HCT116 (cell line): ENCODE measurements at regions not wholly inside any gene's neighbourhood (a gene's known extent, or its start where the extent isn't known, plus 50 kb on each side); places are given as distances from the start of the nearest gene placed in this dataset.

Experiments used
- ATAC-seq: fragments of 200-7000 bp; cut with Tn5 transposase; 2 replicates; pipeline ENCODE4 v1.9.1; 2020; ENCODE audit warnings: mild to moderate bottlenecking, moderate library complexity
- BruUV-seq: library from RNA; stranded (reverse); fragments of 400-500 nt; replicated peaks from 2 replicates; lab custom pipeline; 2021; lab: Mats Ljungman, UMichigan
- CTCF ChIA-PET: fragments of 300-600 bp; sonication (Branson Sonifier 250); formaldehyde crosslinking; loops from one replicate; lab custom pipeline; 2021; ENCODE audit warnings: antibody characterized with exemption; lab: Charles Lee
- POLR2A ChIA-PET: fragments of 300-600, 350-600 bp; sonication (Branson Sonifier 250); formaldehyde crosslinking; loops from one replicate; lab custom pipeline; 2021; ENCODE audit warnings: antibody characterized with exemption; lab: Charles Lee
- RAD21 ChIA-PET, 2 experiments: fragments of 300-600 bp; sonication (Branson Sonifier 250); formaldehyde crosslinking; loops; one replicate each; lab custom pipeline; 2023; ENCODE audit warnings: low total read pairs in 2 of 2; ENCODE audit not compliant: uncharacterized antibody in 2 of 2, unreplicated experiment in 2 of 2, low non-redundant PET in 1 of 2; lab: Charles Lee
- DNase-seq: peaks from one replicate; pipeline ENCODE4 v3.0.0-alpha.2; 2010; ENCODE audit warnings: low read depth, low spot score
- H2AFZ ChIP-seq: fragments of 200-600 bp; shearing (Covaris generic), sonication (generic); 2 replicates; pipeline ENCODE4 v1.6.1; 2017; ENCODE audit warnings: low read depth, mixed run types, mixed read lengths, antibody characterized with exemption, low read length; ENCODE audit not compliant: poor library complexity, severe bottlenecking
- H3K27ac ChIP-seq: 2 replicates; pipeline ENCODE4 v1.5.1; 2012; ENCODE audit warnings: low read depth, low read length
- H3K27me3 ChIP-seq: fragments of 200-600 bp; sonication (generic); 2 replicates; pipeline ENCODE4 v1.6.1; 2016; ENCODE audit warnings: mixed run types, low read length, mixed read lengths; ENCODE audit not compliant: insufficient read depth
- H3K36me3 ChIP-seq, 2 experiments: fragments of 200-500 bp in 1 of 2; fragments of 200-600 bp in 1 of 2; sonication (Bioruptor generic) in 1 of 2; sonication (generic) in 1 of 2; 2 replicates each; pipeline versions ENCODE4 v1.5.1 to v1.6.1; 2014 to 2016; ENCODE audit warnings: low read length in 2 of 2, inconsistent platforms in 1 of 2, mixed read lengths in 1 of 2, mixed run types in 1 of 2; ENCODE audit not compliant: insufficient read depth in 2 of 2, control insufficient read depth in 1 of 2
- H3K4me1 ChIP-seq, 2 experiments: fragments of 200-600 bp in 1 of 2; sonication (generic) in 1 of 2; 2 replicates each; pipeline versions ENCODE4 v1.5.1 to v1.6.1; 2012 to 2017; ENCODE audit warnings: low read length in 2 of 2, inconsistent platforms in 1 of 2, mild to moderate bottlenecking in 1 of 2, mixed read lengths in 1 of 2, mixed run types in 1 of 2, moderate library complexity in 1 of 2; ENCODE audit not compliant: insufficient read depth in 2 of 2, control insufficient read depth in 1 of 2
- H3K4me2 ChIP-seq: fragments of 200-600 bp; sonication (generic); 2 replicates; pipeline ENCODE4 v1.6.1; 2017; ENCODE audit warnings: mixed run types, low read length, mixed read lengths
- H3K4me3 ChIP-seq, 2 experiments: fragments of 200-600 bp in 1 of 2; sonication (generic) in 1 of 2; replicated peaks in 1 of 2; 2 replicates each; pipeline ENCODE4 v1.5.1; 2011 to 2016; ENCODE audit warnings: low read length in 2 of 2, control low read depth in 1 of 2, low read depth in 1 of 2, mild to moderate bottlenecking in 1 of 2, mixed read lengths in 1 of 2, mixed run types in 1 of 2
- H3K79me2 ChIP-seq: fragments of 200-600 bp; sonication (generic); 2 replicates; pipeline ENCODE4 v1.6.1; 2017; ENCODE audit warnings: mild to moderate bottlenecking, mixed run types, low read length, moderate library complexity, mixed read lengths; ENCODE audit not compliant: insufficient read depth
- H3K9ac ChIP-seq: fragments of 200-600 bp; sonication (generic); 2 replicates; pipeline ENCODE4 v1.6.1; 2016; ENCODE audit warnings: low read length, mixed read lengths
- H3K9me2 ChIP-seq: fragments of 200-600 bp; sonication (generic), shearing (Covaris generic); 2 replicates; pipeline ENCODE4 v1.6.1; 2017; ENCODE audit warnings: mixed run types, mild to moderate bottlenecking, moderate library complexity; ENCODE audit not compliant: insufficient read depth
- H3K9me3 ChIP-seq, 2 experiments: fragments of 200-500 bp in 1 of 2; fragments of 200-600 bp in 1 of 2; sonication (Bioruptor generic) in 1 of 2; sonication (generic) in 1 of 2; 2 replicates each; pipeline ENCODE4 v1.6.1; 2014 to 2017; ENCODE audit warnings: low read length in 2 of 2, mixed read lengths in 2 of 2, inconsistent platforms in 1 of 2, low read depth in 1 of 2, mild to moderate bottlenecking in 1 of 2, mixed run types in 1 of 2, moderate library complexity in 1 of 2; ENCODE audit not compliant: control insufficient read depth in 1 of 2, insufficient read depth in 1 of 2
- H4K20me1 ChIP-seq: fragments of 200-600 bp; sonication (generic), shearing (Covaris generic); 2 replicates; pipeline ENCODE4 v1.6.1; 2017; ENCODE audit warnings: mixed run types, mild to moderate bottlenecking, moderate library complexity; ENCODE audit not compliant: insufficient read depth
- ATF3 ChIP-seq: IDR thresholded peaks from 2 replicates; pipeline ENCODE4 v1.6.1; 2012
- CBX3 ChIP-seq: IDR thresholded peaks from 2 replicates; pipeline ENCODE4 v1.6.1; 2012; ENCODE audit warnings: low read depth
- CEBPB ChIP-seq: IDR thresholded peaks from 2 replicates; pipeline ENCODE4 v1.6.1; 2012; ENCODE audit warnings: low read depth
- ELF1 ChIP-seq: IDR thresholded peaks from 2 replicates; pipeline ENCODE4 v1.6.1; 2012; ENCODE audit warnings: low read depth, borderline replicate concordance
- EZH2 ChIP-seq: fragments of 200-600 bp; sonication (generic); IDR thresholded peaks from 2 replicates; pipeline ENCODE4 v1.6.1; 2017; ENCODE audit warnings: antibody characterized with exemption, mixed run types
- EZH2phosphoT487 ChIP-seq: fragments of 200-600 bp; IDR thresholded peaks from 2 replicates; pipeline ENCODE4 v1.6.1; 2018; ENCODE audit warnings: antibody characterized with exemption, borderline replicate concordance
- FOSL1 ChIP-seq: IDR thresholded peaks from 2 replicates; pipeline ENCODE4 v1.6.1; 2012; ENCODE audit warnings: low read depth
- JUND ChIP-seq: IDR thresholded peaks from 2 replicates; pipeline ENCODE4 v1.6.1; 2012
- MAX ChIP-seq: IDR thresholded peaks from 2 replicates; pipeline ENCODE4 v1.6.1; 2012
- POLR2A ChIP-seq: IDR thresholded peaks from 2 replicates; pipeline ENCODE4 v1.7.0; 2011; ENCODE audit warnings: borderline replicate concordance; ENCODE audit not compliant: insufficient read depth, insufficient read length; ENCODE audit errors: extremely low read depth
- POLR2AphosphoS5 ChIP-seq: IDR thresholded peaks from 2 replicates; pipeline ENCODE4 v1.6.1; 2011; ENCODE audit warnings: mild to moderate bottlenecking, low read depth, low read length, moderate library complexity
- RAD21 ChIP-seq: IDR thresholded peaks from 2 replicates; pipeline ENCODE4 v1.6.1; 2012; ENCODE audit warnings: low read depth, mild to moderate bottlenecking
- REST ChIP-seq: IDR thresholded peaks from 2 replicates; pipeline ENCODE4 v1.6.1; 2012; ENCODE audit warnings: low read depth
- SP1 ChIP-seq: IDR thresholded peaks from 2 replicates; pipeline ENCODE4 v1.6.1; 2012; ENCODE audit warnings: low read depth
- SRF ChIP-seq: IDR thresholded peaks from 2 replicates; pipeline ENCODE4 v1.6.1; 2012; ENCODE audit warnings: low read depth
- TCF7L2 ChIP-seq: IDR thresholded peaks from 2 replicates; pipeline ENCODE4 v1.7.0; 2011; ENCODE audit warnings: borderline replicate concordance, inconsistent platforms; ENCODE audit not compliant: insufficient read depth, insufficient read length; ENCODE audit errors: extremely low read depth
- YY1 ChIP-seq: IDR thresholded peaks from 2 replicates; pipeline ENCODE4 v1.6.1; 2011; ENCODE audit warnings: low read length, low read depth, moderate library complexity, mild to moderate bottlenecking; ENCODE audit not compliant: insufficient replicate concordance; ENCODE audit errors: extremely low read depth
- ZNF274 ChIP-seq: fragments of 200-500 bp; sonication (Bioruptor generic); IDR thresholded peaks from 2 replicates; pipeline ENCODE4 v1.6.1; 2014; ENCODE audit warnings: mild to moderate bottlenecking, low read depth, low read length, inconsistent platforms
- intact Hi-C: fragments of 100-400 bp; cut with micrococcal nuclease; formaldehyde crosslinking; loops from 2 replicates; pipeline ENCODE4 v1.10.0; 2022
- TF ChIP-seq, protein P1 (sequence below): IDR thresholded peaks from 2 replicates; pipeline ENCODE4 v1.6.1; 2011; ENCODE audit warnings: mild to moderate bottlenecking, low read length, moderate library complexity; ENCODE audit not compliant: insufficient replicate concordance; ENCODE audit errors: extremely low read depth

- no peak overlapping the region for H3K9ac ChIP-seq
- no peak overlapping the region for H3K4me2 ChIP-seq
- ChIA-PET RAD21 (no interaction called here), POLR2A (no interaction called here), CTCF (no interaction called here)
- H3K27me3 ChIP-seq = no peaks in the 10 kb centered on the region
- intact Hi-C loops = no loop called here
- DNase-seq (no peak), ATAC-seq (no peak)
- no peak overlapping the region for H3K4me3 ChIP-seq
- no peaks in the 10 kb centered on the region for H3K4me1 ChIP-seq
- TF ChIP-seq EZH2phosphoT487 (no peak), ZNF274 (no peak), MAX (no peak), YY1 (no peak), POLR2AphosphoS5 (no peak), FOSL1 (no peak), RAD21 (no peak), CBX3 (no peak), TCF7L2 (no peak), POLR2A (no peak), SRF (no peak), REST (no peak), CEBPB (no peak), ELF1 (no peak), EZH2 (no peak), JUND (no peak), SP1 (no peak), ATF3 (no peak)
- TF ChIP-seq, protein P1, sequence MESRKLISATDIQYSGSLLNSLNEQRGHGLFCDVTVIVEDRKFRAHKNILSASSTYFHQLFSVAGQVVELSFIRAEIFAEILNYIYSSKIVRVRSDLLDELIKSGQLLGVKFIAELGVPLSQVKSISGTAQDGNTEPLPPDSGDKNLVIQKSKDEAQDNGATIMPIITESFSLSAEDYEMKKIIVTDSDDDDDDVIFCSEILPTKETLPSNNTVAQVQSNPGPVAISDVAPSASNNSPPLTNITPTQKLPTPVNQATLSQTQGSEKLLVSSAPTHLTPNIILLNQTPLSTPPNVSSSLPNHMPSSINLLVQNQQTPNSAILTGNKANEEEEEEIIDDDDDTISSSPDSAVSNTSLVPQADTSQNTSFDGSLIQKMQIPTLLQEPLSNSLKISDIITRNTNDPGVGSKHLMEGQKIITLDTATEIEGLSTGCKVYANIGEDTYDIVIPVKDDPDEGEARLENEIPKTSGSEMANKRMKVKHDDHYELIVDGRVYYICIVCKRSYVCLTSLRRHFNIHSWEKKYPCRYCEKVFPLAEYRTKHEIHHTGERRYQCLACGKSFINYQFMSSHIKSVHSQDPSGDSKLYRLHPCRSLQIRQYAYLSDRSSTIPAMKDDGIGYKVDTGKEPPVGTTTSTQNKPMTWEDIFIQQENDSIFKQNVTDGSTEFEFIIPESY = no peak
- H3K27ac ChIP-seq = no peak overlapping the region
- H3K79me2 ChIP-seq = no peaks in the 10 kb centered on the region
- H3K36me3 ChIP-seq = no peaks in the 10 kb centered on the region
- no TSS peak for BruUV-seq
- H3K9me3 ChIP-seq = no peaks in the 10 kb centered on the region
- H4K20me1 ChIP-seq = no peaks in the 10 kb centered on the region
- H3K9me2 ChIP-seq = no peaks in the 10 kb centered on the region
- no peak overlapping the region for H2AFZ ChIP-seq
Measured at GRCh38 chrX:107304141-107304540, 97.7 kb downstream of the DNAAF6 start.
